ENCODE measurements at regions not wholly inside any gene's neighbourhood (a gene's known extent, or its start where the extent isn't known, plus 50 kb on each side); places are given as distances from the start of the nearest gene placed in this dataset.

DNA sequence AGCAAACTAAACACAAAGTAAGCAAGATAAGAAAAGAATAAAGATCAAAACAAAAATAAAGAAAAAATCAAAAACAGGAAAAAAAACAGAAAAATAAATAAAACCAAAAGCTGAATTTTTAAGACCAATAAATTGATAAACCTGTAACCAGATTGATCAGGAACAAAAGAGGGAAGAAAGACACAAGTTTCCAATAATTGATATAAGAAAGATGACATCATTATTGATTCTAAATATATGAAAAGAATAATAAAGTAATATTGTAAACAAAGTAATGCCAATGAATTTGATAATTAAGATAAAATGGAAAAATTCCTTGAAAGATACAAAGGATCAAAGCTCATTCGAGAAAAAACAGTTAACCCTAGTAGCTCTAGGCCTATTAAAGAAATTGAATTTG lies 394.6 kb upstream of the LRATD1 start:
- DNase-seq = no peak

DNA sequence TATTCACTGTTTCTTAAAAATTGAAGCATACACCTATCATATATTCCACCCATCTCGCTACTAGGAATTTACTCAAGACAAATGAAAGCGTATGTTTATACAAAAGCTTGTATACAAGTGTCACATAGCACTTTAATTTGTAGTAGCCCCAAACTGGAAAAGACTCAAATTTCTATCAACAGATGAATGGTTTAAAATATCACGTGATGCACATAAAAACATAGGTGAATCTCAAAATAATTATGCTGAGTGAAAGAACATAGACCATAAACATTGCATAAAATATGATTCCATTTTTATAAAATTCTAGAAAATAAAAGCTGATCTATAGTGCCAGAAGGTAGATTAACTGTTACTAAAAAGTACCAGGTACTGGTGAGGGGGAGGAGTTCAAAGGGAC lies 392.9 kb upstream of the LRATD1 start:
- no peak for DNase-seq

DNA sequence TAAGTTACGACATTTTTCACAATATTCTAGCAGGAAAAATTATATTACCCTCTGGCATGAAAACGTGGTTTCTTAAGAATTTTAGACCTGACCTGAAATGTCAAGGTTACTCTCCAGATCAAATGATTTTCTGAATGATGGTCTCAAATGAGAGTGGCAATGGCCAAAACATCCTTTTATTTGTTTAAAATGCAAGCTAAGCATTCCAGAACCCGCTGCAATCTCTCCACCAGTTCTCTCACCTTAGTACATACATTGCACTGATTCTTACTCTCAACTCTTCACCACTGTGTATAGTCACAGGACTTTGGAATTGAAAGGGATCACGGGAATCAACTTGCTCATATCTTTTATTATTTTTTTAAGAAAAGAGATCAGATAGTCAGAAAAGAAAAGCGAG lies 391.6 kb upstream of the LRATD1 start:
- DNase-seq = no peak

DNA sequence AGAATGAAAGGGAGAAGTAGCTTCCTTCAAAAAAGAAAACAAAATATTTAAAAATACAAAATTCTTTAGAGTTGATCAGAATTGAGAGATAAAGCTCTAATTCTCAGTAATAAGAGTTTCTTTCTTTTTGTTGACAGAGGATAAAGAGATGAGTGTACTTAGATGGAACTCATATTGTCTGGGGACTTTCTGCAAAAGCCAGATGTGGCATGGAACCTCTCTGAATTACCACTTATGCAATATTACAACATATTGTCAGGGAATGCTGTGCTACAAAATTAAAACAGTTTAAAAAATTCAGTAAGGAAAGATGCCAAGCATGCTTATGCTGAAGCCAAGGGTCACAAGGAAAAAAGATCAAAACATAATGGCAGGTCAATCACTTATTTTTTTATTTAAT lies 386.6 kb upstream of the LRATD1 start:
- DNase-seq = no peak

DNA sequence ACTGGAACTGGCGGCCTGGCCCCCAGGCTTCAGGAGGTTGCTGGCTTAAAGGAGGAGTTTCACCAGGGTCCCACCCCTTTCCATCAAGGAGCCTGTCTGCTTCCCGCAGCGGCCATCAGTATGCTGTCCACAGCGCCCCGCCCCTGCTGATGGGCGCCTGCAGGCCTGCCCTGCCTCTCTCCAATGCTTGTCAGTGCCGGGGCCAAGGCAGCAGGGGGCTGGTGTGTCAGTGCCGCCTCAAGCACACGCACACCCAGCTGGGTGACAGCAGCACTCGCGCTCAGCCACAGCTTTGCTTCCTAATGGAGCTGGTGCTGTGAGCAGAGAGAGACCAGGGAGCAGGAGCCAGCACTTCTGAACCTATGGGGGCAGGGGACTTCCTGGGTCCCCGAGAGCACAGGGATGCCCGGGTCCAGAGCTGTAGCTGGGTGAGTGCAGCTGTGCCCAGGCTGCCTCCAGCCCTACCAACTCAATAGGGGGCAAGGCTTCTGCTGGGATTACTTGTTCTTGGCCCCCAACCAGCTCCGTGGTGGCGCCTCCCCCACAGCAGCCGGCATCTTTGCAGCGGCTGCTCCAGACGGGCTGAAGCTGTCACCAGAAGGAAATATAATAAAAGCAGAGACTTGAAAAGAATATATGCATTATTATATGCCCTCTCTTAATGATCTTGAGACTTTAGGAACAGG lies 377.2 kb upstream of the LRATD1 start:
- no peak for DNase-seq

DNA sequence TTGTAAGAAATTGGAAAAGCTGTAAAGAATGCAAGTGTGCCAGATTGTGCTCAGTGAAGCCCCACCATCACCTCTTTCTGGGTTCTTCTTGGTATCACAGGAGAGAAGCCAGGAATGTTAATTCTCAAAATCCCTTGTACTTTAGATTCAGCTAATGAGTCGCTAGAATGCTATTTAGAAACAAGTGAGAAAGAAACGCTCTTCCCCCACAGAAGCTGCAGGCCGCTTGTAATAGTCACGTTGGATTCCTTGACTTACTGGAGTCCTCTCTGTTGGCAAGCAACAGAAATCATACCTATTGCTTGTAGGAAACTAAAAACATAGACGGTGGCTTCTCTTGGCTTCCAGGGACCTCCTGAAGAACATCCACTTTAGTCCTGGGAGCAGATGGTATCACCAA lies 375.6 kb upstream of the LRATD1 start:
- DNase-seq = no peak

DNA sequence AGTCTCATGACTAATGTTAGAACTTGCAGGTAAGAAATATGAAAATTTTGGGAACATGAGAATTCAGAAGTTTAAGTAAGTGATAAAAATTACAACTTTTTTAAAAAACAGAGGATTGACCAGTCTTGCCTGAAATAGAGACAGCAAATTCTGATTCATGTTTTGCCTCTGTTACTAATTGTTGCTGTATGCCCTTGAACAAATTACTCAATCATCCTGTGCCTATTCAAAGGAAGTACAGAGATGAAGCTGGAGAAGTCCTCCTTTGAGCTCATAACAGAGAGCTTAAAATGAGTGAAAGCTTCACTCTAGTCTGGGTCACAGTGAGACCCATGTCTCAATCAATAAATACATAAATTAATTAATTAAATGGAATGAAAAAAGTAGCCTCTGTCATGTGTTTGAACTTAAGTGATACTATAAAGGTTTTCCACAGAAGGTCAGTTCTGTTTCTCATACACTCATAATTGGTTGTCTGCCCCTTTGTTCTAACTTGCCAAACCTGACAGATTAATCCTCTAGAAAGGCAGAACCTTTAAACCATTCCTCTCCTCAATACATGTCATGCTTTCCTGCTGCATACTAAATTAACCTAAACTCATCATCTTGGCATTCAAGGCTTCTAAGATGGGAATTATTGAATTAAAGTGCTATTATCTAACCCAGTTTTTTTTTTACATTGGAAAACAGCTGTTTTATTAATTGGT lies 374.6 kb upstream of the LRATD1 start:
- DNase-seq = no peak

DNA sequence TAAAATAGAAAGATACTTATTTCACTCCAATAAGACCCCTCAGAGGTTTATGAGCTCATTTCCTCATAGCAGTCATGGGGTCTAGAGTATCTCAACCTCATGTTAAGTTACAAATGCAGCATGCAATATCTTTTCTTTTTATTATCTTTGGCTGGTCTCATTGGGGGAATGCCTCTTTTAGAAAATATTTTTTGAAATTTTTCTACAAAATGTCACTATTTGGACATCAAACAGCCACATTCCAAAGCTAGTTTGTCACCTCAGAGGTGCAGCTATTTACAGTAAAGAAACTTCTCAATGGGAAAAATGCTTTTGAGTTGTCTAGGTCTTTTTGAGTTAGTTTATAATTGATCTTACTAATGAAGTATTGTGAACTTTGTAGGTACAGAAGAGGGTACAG lies 370.7 kb upstream of the LRATD1 start:
- no peak for DNase-seq

DNA sequence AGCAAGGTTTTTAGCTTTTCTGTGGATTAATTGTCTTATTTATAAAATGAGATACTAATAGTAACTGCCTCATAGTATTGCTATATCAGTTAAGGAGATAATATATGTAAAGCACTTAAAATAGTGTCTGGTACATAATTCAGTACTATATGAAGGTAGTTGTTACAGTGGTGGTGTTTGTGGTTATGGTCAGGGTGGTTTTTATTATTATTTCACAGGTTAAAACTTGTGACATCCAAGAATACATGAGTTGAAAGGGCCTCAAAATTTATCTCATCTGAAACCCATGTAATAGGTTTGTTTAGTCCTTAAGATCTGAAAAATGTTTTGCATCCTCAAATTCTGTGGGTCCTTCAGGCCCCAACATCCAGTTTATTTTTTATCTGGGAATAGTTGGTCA lies 369.5 kb upstream of the LRATD1 start:
- no peak for DNase-seq

DNA sequence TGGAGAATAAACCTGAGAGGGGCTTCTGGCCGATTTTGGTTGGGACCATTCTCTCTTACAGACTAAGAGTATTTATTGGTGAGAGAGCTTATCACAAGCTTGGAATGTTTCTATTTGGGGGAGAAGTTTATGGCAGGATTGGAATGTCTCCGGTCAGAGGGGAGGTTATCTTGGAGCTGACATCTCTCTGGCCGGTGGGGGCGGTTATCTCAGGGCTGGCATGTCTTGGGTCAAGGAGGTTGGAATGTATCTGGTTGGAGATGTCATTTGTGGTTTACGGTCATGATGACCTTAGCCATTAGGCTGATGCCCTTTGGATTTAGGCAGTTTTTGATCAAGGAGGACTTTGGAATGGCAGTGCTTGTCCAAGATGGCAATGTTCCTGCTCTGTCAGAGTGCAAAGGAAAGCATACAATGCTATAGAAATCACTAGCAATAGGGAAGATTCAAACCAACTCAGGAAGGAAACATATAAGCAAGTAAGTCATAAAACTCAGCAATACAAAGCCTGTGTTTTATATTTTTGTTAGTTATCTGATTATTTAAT lies 362.4 kb upstream of the LRATD1 start:
- DNase-seq = no peak

DNA sequence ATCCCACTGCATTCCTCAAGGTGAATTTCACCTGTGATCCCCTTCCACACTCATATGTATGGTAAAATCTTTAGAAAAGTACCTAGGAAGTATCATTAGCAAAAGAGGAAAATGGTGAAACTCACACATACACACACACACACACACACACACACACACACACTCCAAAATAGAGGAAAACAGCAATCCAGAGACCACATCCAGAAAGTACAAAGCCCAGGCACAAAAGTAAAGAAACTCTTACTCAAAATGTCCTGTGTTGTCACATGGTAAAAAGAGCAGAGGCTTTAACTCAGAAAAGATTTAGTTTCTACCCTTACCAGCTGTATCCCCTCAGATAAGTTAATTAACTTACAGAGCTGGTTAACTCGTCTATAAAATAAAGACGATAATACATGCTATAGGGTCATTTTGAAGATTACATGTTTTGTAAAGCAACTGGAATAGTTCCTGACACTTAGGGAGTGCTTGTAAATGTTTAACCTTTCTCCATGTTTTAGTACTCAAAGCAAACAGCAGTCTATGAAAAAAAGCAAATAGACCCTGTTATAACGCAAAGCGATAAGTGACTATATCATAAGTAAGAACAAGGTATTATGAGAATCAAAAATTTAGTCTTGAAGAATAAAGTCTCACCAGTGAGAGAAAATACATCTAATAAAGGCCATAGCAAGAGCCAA lies 360.0 kb upstream of the LRATD1 start:
- no peak for DNase-seq

DNA sequence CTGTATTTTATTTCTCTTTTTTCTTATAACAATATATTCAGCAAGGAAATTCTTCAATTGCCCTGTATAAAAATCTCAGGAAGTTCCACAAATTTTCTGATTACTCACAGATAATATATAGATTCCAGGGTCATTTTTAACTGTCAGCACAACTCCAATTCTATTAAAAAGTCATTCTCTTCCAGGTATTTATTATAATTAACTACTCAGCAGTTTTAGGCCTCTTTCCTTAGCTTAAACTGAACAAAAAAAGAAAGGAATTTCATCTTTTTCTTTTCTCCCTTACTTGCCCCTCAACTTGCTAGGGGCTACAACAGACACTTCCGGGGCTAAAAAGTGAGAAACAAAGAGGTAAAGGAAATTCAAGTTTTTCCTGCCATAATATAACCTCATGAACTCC lies 358.9 kb upstream of the LRATD1 start:
- DNase-seq = no peak

DNA sequence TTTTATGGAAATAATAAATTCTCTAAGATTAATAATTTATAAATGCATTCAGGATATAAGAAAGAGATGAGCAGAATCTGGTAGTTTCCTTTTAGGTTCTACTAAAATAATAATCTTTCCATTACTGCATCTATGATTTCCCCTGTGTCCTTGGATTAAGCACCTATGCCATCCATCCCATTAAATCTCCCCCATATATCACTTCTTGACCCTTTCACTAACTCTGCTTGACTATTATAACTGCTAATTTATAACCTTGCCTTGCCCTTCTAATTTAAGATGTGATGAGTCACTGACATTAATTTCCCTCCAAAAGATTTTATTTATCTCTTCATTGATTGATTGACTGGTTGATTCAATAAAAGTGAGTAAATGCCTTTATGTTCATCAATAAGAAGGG lies 348.3 kb upstream of the LRATD1 start:
- no peak for DNase-seq

DNA sequence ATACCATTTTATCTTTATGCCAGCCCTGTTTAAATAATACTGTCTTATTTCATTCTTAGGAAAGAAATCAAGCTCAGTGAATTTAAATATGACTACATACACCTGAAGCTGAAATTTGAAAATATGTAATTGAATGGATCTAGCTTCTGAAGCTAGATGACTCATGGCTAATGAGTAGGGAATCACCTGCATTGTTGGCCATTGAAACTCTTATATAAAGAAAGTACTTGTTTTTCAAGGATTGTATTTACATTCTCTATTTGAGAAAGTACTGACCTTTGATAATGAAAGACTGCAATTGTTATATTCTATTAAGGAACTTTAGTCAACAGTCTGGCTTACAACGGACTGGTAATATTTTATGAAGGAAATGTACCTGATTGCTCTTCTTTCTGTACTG lies 346.7 kb upstream of the LRATD1 start:
- DNase-seq = no peak

DNA sequence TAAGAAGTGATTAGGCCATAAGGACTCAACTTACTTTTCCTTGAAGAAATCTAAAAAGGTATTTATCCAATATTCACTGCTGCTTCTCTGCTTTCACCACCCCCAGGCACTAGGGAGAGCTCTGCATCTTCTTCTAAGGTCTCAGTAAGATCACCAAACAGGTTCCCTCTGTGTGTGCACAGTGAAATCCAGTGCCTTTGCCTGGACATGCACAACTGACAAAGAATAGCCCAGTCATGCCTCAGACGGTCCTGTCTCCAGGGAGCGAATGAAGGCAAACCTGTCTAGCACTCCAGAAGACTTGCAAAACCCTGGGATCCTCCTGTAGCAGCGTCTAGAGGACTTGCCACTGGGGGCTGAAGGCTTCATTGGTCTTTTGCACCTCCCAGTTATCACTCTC lies 344.5 kb upstream of the LRATD1 start:
- no peak for DNase-seq

DNA sequence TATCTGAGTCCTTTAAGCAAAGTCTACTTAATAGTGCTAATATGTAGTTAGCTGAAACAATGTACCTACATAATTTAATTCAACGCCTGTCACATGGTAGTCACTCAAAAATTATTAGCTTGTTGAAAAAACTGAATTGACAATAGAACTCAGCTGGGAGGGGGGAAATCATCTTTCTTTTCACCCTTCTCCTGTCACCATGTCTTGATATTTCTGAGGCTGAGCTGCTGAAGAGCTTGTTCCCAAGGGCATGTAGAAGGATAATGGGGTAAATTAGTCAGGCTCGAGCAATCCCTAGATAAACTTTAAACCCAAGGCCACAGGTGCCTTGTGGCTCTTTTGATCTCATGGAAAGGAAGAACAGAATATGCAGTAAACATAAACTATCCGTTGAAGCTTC lies 339.6 kb upstream of the LRATD1 start:
- DNase-seq = no peak

DNA sequence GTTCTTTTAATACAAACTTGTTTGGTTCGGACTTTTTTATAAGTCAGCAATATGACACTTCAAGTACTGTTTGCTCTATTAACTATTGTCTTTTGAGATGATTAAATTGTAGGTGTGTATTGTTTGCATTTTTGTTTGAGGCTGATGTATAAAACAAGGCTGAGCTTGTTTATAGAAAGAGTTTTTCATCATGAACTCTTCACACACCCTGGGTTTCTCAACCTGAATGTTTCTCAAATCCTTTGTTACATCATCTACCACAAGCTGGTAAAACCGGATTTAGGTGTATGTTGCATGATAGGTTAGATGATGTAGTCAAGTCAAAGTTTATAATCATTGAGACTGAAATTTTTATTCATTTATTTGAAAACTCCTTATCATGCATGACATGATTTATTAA lies 335.2 kb upstream of the LRATD1 start:
- DNase-seq = no peak

DNA sequence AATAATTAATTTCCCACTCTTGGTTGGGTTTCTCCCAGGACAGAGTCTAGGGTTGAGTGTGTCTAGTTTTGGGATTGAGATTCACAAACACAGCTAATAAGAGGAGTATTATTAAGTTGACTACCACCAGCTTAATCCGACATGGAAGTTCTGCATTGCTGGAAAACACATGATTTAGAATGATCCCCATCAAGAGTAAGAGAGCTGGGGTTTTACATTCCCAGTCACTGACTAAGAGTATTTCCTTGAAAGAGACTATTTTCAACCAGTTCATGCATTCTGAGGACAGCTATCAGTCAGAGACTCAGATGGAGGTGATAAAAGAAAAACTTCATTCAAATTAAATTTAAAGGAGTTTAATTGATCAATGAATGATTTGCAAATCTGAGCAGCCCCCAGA lies 334.6 kb upstream of the LRATD1 start:
- DNase-seq = no peak

DNA sequence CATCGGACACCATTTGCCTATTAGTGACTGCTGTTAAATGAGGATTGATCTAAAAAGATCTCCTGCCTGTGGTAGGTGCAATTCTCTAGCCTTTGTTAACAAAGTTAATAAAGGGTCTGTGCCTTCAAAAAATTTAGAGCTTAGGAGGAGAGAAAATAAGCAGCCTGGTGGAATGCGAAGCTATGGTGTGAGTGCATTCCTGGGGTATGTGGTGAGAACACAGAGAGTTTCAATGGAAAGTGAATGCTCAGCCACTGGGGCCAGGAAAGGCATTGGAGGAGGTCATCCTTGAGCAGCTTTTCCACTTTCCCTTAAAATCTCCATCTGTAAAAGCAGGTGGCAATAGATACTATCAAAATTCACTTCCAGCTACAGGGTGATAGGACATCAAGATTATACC lies 331.2 kb upstream of the LRATD1 start:
- DNase-seq = no peak

DNA sequence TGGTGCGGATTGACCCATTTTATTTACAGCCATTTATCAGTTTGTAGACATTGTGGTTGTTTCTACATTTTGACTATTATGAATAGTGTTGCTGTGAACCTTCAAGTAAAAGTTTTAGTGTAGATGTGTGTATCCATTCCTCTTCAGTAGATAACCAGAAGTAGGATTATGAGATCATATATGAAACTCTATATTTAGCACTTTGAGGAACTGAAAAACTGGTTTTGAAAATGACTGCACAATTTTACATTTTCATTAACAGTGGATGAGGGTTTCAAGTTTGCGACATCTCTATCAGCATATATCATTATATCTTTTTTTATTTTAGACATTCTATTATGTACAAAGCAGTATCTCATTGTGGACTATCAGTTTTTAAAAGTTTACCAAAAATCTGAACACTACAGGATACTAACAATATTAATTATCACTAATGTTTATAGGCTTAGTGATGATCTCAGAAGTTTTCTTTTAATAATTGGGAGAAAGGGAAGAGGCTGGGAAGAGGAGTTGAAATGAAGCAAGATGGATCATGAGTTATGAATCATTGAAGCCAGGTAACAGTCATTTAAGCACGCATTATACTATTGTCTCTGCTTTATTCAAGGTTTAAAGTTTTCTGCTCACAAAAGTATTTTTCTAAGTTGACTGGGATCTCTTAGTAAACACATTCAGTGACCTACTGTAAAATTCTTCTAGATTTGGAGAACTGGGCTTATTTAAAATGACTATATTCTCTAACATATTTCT lies 329.0 kb upstream of the LRATD1 start:
- DNase-seq = no peak

DNA sequence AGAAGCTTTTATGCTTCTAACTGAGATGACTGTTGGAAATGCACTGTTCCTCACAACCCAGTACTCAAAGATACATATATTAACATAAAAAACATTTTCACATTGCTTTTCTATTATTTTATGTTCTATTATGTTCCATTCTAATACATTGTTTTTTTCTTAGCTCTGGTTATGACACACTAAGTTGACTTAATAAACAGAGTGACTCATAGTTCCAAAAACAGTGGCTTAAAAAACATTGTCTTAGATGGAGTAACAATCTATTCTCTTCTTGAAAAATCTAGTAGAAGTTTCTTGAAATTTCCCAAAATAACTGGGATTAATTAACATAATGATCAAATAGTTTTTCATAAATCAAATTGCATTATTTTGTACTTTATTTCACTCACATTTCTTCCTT lies 328.2 kb upstream of the LRATD1 start:
- no peak for DNase-seq

DNA sequence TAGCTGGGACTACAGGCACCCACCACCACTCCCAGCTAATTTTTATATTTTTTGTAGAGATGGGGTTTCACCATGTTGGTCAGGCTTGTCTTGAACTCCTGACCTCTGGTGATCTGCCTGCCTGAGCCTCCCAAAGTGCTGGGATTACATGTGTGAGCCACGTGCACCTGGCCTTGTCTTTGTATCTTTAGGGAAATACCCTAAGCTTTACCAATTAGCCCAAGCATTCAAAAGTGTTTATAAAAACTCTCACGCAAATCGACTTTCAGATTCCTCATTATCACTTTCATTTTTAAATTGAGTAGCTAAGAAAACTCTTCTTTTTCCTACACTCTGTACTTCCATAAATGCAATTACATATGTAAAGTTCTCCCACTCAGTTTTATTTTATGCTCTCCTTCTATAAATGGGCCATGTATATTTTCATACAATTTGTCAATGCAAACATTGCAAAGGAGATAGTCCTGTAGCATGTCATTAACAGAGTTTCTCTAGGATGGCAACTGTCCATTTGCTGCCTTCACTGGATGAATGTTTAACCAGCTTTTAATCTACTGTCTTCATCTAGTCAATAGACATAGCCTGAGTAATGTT lies 326.2 kb upstream of the LRATD1 start:
- DNase-seq = no peak

DNA sequence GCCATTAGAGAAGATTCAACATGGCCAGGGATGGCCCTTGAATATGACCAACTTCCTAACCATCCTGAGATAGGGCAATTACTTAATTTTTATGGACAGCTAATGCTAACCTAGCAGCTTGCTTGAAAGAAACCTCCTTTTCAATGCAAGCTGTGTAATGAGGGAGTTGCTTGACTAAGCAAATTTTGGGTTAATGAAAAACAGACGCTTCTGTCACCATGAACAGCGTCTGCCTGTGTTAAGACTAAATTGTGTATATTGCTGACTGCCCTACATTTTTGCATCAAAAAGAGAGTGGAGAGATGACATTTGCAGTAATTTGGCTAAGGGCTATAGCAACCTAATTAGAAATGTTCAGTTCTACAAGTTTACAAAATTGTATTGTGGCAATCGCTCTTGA lies 319.2 kb upstream of the LRATD1 start:
- DNase-seq = no peak
